ENCODE measurements at regions not wholly inside any gene's neighbourhood (a gene's known extent, or its start where the extent isn't known, plus 50 kb on each side); places are given as distances from the start of the nearest gene placed in this dataset.

DNA sequence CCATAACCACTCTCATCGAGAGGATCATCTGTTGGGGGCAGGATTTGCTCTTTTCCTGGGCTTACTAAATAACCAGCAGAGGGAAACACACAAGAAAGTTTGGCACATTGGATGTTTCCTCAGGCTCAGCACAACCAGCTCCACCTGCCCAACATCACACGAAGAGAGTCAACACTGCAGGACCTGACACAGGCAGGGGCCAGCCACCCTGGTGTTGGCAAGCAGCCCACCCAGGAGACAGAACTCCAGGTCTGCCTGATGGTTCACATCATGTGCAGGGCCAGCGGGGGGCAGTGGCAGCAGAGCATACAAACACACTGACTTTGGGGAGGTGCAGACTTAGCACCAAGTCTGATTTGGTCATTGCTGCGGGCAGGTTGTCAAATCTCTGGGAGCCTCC, 182.3 kb upstream of the GALNT2 start:
- FAIRE-seq (no peak), DNase-seq (ENCODE audit: low spot score) (no peak)

GRCh38 chr1:229885568-229886495, 181.2 kb upstream of the GALNT2 start:
- DNase-seq (ENCODE audit: low spot score), result no peak
- FAIRE-seq, result no peak

DNA sequence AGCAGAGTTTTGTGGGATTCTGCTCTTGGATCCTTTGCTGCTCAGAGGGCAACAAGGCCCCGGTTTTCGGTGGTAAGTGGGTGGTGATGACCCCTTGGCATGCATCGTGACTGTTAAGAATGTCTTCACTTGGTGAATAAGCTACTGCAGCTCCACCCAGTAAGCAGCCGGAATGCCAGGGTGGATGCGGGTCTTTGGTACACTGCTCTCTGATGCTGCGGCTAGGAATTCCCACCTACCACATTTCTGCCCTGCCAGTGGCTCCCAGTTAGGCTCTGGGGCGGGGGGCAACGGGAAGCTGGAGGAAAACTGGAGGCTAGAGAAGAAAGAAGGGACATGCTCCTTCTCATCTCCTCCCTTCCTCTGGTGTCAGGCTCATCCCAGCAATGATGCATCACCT, 180.4 kb upstream of the GALNT2 start:
- no peak for FAIRE-seq
- DNase-seq (ENCODE audit: low spot score), result no peak

DNA sequence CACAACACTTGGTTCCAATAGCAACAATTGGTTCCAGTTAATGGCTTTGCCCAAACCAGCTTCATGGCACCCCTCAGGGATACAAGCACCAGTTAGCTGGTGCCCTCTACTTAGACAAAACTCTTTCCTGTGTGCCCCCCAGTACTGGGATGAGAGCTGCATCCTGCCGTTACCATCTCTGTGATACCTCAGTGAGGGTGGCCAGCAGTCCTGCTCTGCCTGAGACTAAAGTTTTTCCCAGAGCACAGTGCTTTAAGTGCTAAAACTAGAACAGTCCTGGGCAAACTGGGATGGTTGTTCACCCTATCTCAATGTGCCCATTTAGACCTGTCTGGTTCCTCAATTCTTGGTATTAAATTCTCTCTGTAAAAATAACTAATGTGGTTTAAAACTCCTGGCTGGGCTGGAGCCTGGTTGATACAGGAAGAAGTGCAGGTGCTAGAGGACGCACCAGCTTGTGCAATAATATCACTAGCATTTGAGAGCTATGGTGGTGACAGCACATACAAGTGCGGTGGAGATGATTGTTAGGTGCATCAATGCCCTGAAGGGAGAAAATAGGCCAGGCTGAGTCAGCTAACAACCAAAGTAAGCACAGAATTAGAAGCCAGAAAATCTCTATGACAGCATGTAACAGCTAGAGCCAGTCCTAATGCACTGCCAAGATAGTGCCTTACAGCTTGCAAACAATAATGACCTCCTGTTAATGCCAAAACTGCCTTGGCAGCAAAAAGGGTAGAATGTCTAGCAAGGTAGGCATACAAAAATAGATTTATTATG, 179.8 kb upstream of the GALNT2 start:
- FAIRE-seq, result no peak
- no peak for DNase-seq (ENCODE audit: low spot score)

GRCh38 chr1:229888157-229888556, 178.9 kb upstream of the GALNT2 start:
- FAIRE-seq (no peak), DNase-seq (ENCODE audit: low spot score) (no peak)

GRCh38 chr1:229888561-229889001, 178.5 kb upstream of the GALNT2 start:
- no peak for FAIRE-seq
- DNase-seq (ENCODE audit: low spot score), result no peak

- no peak for FAIRE-seq
Observed at GRCh38 chr1:229889031-229889517, 178.0 kb upstream of the GALNT2 start.

GRCh38 chr1:229891227-229891626, 175.8 kb upstream of the GALNT2 start:
- FAIRE-seq, result no peak
- DNase-seq (ENCODE audit: low spot score), result no peak

More at GRCh38 chr1:229889031-229889517, 178.0 kb upstream of the GALNT2 start:
- DNase-seq (ENCODE audit: low spot score), result no peak

DNA sequence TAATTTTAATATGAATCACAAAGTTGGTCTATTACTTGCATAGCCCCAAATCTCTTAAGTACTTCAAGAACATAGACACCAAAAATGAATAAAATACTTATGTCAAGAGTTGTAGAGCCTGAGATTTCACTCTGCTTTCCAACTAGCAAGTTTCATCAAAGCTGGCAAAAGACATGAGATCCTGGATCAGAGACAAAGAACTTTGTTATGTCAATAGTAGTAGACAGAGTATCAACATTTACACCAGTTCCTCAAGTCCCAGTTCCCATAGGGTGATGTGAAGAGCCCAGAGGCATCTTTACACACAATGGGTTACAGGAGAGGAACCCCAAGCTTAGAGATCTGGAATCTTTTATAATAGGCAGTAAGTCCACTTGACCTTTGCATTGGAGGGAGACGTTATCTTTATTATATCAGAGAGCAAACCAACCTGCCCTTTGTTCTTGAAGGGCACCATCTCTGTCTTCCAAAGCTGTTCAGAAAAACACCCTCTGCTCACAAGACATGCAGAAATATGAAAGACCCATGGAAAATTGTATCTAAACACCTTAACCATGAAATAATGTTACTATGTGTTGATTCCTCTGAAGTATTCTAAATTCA, 174.4 kb upstream of the GALNT2 start:
- FAIRE-seq (no peak), DNase-seq (ENCODE audit: low spot score) (no peak)

- FAIRE-seq, result no peak
- no peak for DNase-seq (ENCODE audit: low spot score)
Observed at GRCh38 chr1:229893762-229894444, 173.1 kb upstream of the GALNT2 start.

- DNase-seq (ENCODE audit: low spot score) (no peak), FAIRE-seq (no peak)
Observed at GRCh38 chr1:229894532-229894931, 172.5 kb upstream of the GALNT2 start.

DNA sequence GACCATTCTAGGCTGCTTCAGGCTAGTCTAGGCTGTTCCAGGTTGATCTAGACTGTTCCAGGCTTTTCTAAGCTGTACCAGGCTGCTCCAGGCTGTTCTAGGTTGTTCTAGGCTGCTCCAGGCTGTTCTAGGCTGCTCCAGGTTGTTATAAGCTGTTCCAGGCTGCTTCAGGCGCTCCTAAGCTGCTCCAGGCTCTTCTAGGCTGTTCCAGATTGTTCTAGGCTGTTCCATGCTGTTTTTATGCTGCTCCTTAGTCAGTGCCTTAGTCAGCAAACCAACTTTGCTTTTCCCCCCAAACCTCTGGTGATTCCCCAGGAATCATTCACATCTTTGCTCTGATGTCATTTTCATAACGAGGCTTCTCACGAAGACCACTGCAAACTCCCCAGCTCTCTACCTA, 171.4 kb upstream of the GALNT2 start:
- no peak for FAIRE-seq
- no peak for DNase-seq (ENCODE audit: low spot score)

DNA sequence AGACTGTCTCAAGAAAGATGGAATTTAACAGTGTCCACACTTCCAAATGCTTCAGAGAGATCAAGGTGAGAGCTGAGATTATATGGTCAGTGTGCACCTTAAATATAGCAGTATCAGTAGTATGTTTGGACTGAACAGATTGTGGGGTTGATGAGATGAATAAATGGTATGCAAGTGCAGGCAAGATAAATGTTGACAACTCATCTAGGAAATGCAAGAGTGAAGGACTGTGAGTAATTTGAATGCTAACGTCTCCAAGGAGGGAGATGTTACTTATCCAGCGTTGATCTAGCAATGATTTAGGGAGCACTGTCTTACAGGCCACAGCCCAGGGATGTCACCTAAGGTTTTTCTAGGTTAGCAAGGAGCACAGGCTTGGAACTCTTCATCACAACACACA, 170.7 kb upstream of the GALNT2 start:
- FAIRE-seq (no peak), DNase-seq (ENCODE audit: low spot score) (no peak)

DNA sequence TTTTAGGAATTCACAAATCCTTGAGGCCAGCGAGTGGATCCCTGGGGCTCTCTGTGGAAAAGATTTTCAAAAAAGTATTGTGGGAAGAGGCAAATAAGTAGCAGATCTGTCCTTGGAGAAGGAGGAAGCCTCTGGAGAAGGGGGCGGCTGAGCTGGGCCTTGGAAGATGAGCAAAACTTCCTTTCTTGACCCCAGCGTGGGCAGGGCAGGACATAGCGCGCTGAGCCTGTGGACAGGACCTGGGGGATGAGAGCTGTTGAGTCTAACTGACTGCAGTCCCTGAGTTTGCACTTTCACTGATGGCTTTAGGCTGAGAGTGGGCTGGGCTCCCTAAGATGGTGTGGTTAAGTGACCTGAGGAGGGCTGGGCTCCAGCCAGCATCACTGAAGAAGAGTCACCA, 170.2 kb upstream of the GALNT2 start:
- no peak for FAIRE-seq
- no peak for DNase-seq (ENCODE audit: low spot score)

GRCh38 chr1:229897501-229897900, 169.5 kb upstream of the GALNT2 start:
- no peak for DNase-seq (ENCODE audit: low spot score)
- no peak for FAIRE-seq

DNA sequence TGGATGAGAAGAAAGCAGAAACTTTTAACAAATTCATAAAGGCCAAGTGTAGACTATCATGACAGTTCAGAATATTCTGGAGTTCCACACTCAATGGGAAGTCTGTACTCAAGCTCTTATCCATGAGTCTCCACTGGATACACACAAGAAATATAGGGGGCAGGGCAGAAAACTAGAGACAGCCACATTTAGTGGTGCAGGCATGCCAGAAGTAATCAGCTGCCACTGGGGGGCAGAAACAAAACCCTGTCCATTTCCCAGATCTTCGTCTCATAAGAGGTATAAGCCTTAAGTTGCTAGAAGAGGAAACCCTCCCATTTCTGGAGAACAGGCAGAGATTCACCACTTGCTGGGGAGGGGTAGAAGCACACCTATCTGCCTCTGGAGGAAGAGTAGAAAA, 166.8 kb upstream of the GALNT2 start:
- FAIRE-seq (no peak), DNase-seq (ENCODE audit: low spot score) (no peak)

DNA sequence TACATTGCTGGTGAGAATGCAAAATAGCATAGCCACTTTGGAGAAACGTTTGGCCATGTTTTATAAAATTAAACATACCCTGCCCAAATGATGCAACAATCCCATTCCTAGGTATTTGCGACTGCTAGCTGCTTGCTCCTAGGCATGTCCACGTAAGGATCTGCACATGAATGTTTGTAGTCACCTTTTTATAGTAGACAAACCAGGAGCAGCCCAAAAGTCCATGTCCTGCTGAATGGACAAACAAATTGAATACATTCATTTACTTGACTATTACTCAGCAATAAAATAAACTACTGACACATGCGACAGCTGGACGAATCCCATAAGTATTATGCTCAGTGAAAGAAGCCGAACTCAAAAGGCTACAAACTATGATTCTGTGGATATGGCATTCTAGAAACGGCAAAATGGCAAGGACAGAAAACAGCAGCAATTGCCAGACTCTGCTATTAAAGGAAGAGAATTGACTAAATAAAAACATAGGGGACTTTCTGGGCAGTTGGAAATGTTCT, 161.9 kb upstream of the GALNT2 start:
- FAIRE-seq, result no peak

DNA sequence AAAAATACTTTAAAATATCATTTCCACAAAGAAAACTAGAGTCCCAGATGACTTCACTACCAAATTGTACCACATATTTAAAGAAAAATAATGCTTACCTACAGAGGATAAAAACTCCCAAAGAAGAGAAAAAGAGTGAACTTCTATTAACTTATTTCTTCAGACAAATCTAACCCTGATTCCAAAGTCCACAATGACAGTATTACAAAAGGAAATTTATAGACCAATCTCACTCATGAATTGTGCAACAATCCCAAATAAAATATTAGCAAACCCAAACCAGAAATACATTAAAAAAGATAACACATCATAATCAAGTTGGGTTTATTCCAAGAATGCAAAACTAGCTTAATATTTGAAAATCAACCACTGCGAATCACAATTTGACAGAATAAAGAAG, 161.4 kb upstream of the GALNT2 start:
- no peak for FAIRE-seq
- no peak for DNase-seq (ENCODE audit: low spot score)

More for the DNA sequence above, 161.9 kb upstream of the GALNT2 start:
- DNase-seq (ENCODE audit: low spot score), result no peak

GRCh38 chr1:229907884-229908638, 159.0 kb upstream of the GALNT2 start:
- no peak for DNase-seq (ENCODE audit: low spot score)

GRCh38 chr1:229908689-229909088, 158.3 kb upstream of the GALNT2 start:
- no peak for FAIRE-seq
- no peak for DNase-seq (ENCODE audit: low spot score)

More at GRCh38 chr1:229907884-229908638, 159.0 kb upstream of the GALNT2 start:
- FAIRE-seq, result no peak

All from urothelium cell line (cell line).